Esophagus muscularis mucosa (tissue), 4 donors: ENCODE measurements at regions not wholly inside any gene's neighbourhood (a gene's known extent, or its start where the extent isn't known, plus 50 kb on each side); places are given as distances from the start of the nearest gene placed in this dataset.

Experiments used
- CTCF ChIP-seq, 3 experiments: fragments of 200-600 bp in 2 of 3; fragments of 450-650 bp in 1 of 3; sonication (generic) in 2 of 3; IDR thresholded peaks; one replicate each; pipeline ENCODE4 v1.5.1; 2017 to 2019; ENCODE audit warnings: antibody characterized with exemption in 3 of 3, mild to moderate bottlenecking in 2 of 3, moderate library complexity in 1 of 3
- EP300 ChIP-seq: sonication (generic); formaldehyde crosslinking; IDR thresholded peaks from one replicate; pipeline ENCODE4 v1.6.1; 2017; ENCODE audit warnings: antibody characterized with exemption
- POLR2A ChIP-seq: fragments of 450-650 bp; IDR thresholded peaks from one replicate; pipeline ENCODE4 v1.6.1; 2017; ENCODE audit warnings: antibody characterized with exemption, moderate library complexity, mild to moderate bottlenecking, low read depth
- POLR2AphosphoS5 ChIP-seq, 2 donors: sonication (generic); formaldehyde crosslinking; IDR thresholded peaks; one replicate each; pipeline ENCODE4 v1.6.1; 2017; ENCODE audit warnings: antibody characterized with exemption in 2 of 2

GRCh38 chr4:58411904-58412303 lies 1301.7 kb upstream of the IGFBP7 start:
- TF ChIP-seq EP300 (no peak), CTCF (IDR thresholded peaks at IDR 0.05) (no peak), POLR2AphosphoS5 (IDR thresholded peaks at IDR 0.05) (no peak), POLR2A (no peak)
